Mucosa of descending colon (tissue), 3 donors: ENCODE measurements at regions not wholly inside any gene's neighbourhood (a gene's known extent, or its start where the extent isn't known, plus 50 kb on each side); places are given as distances from the start of the nearest gene placed in this dataset.

ENCODE experiments used
- ATAC-seq: fragments of 200-7000 bp; cut with Tn5 transposase; one replicate; pipeline ENCODE4 v1.9.1; 2020; ENCODE audit warnings: mild to moderate bottlenecking, moderate library complexity
- DNase-seq, 3 donors: peaks; one replicate each; pipeline ENCODE4 v3.0.0-alpha.2; 2020
- H3K36me3 ChIP-seq: fragments of 200-600 bp; one replicate; pipeline ENCODE4 v1.8.0; 2021; ENCODE audit warnings: low read depth, mild to moderate bottlenecking
- H3K4me1 ChIP-seq: fragments of 200-600 bp; one replicate; pipeline ENCODE4 v1.8.0; 2021; ENCODE audit warnings: low read depth, mild to moderate bottlenecking
- H3K4me3 ChIP-seq: fragments of 200-600 bp; one replicate; pipeline ENCODE4 v1.8.0; 2021; ENCODE audit warnings: mild to moderate bottlenecking
- H3K9me3 ChIP-seq: fragments of 200-600 bp; one replicate; pipeline ENCODE4 v1.8.0; 2021; ENCODE audit warnings: mild to moderate bottlenecking
- CTCF ChIP-seq: fragments of 200-600 bp; IDR thresholded peaks from one replicate; pipeline ENCODE4 v1.8.0; 2022; ENCODE audit warnings: antibody characterized with exemption, mild to moderate bottlenecking
- intact Hi-C, 2 donors: fragments of 100-400 bp; cut with DNase I in 1 of 2; cut with micrococcal nuclease in 1 of 2; formaldehyde crosslinking; loops; one replicate each; pipeline versions ENCODE4 v1.11.0 to v1.11.1; 2022; cut with DNase I, micrococcal nuclease
- donor health status: DM: no; HTN: no; CAD: no; lungs with moderate emphysema.
- donor health status: DM: no; HTN: no; CAD: no.
- donor health status: DM: no; HTN: yes; CAD: no.

DNA sequence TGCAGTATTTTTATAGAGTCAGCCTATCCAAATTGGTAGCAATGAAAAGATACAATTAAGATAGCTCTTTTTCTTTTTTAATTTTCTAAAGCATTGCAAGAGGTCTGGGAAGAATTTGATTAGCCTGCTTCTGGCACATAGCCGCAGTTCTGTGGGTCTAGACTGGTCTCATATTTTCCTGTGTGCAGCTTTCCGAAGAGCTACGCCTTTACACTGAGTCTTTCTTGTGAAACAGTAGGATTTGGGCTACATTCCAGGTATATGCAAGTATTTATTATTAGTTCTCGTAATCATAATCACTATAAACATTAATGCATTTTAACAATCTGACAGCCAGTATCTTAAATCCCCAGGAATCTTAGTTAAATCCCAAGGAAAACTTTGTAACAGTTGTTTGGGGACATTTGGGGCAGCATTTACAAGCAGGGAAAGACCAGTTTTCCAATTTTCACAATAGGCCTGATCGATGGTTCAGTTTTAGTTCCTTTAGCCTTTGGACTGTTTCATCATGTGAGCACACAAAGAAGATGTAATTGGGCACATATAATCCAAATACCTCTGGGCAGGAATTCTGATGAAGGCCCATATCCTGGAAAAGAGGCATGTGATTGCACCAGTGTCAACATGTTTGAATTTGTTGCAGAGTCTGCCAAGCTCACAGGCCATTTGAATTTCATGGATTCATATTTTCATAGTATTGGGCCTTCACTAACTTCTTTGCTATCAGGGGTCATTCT lies 287.3 kb downstream of the INHBA start:
- no peaks in the 10 kb centered on the region for H3K4me1 ChIP-seq
- intact Hi-C loops, result no loop called here
- no peaks in the 10 kb centered on the region for H3K9me3 ChIP-seq
- ATAC-seq (no peak), DNase-seq (no peak)
- TF ChIP-seq CTCF, result no peak
- no peaks in the 10 kb centered on the region for H3K36me3 ChIP-seq
- no peak overlapping the region for H3K4me3 ChIP-seq

- no peak overlapping the region for H3K4me3 ChIP-seq
- H3K4me1 ChIP-seq, result no peaks in the 10 kb centered on the region
- no peak for TF ChIP-seq CTCF
- ATAC-seq, result no peak
- no peak for DNase-seq
- intact Hi-C loops, result no loop called here
- H3K9me3 ChIP-seq, result no peaks in the 10 kb centered on the region
- H3K36me3 ChIP-seq, result no peaks in the 10 kb centered on the region
Observed at GRCh38 chr7:41415051-41415450, 287.8 kb downstream of the INHBA start.

GRCh38 chr7:41404375-41405074 lies 298.4 kb downstream of the INHBA start:
- no peak for TF ChIP-seq CTCF
- intact Hi-C loops, result no loop called here
- no peak overlapping the region for H3K4me3 ChIP-seq
- H3K36me3 ChIP-seq, result no peaks in the 10 kb centered on the region
- H3K9me3 ChIP-seq, result no peaks in the 10 kb centered on the region
- no peaks in the 10 kb centered on the region for H3K4me1 ChIP-seq
- ATAC-seq (no peak), DNase-seq (no peak)

DNA sequence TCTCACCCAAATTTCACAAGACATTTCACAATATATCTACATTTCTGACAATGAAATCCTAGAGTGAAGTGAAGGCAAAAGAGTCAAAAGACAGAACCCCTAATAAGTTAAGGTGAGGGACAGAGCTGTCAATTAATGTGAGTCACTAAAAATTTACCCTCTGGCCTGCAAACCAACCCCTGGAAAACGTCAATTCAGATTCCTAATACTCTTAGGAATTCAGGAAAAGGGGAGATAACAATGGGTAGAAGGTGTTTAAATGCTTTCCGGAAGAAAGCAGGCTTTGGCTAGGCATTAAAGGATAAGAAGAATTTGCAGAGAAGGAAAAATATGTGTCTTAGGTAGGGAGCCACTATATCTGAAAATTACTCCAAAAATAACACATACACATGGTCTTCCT lies 299.6 kb downstream of the INHBA start:
- H3K4me1 ChIP-seq, result no peaks in the 10 kb centered on the region
- H3K9me3 ChIP-seq, result no peaks in the 10 kb centered on the region
- ATAC-seq (no peak), DNase-seq (no peak)
- no peak overlapping the region for H3K4me3 ChIP-seq
- H3K36me3 ChIP-seq, result no peaks in the 10 kb centered on the region
- no peak for TF ChIP-seq CTCF
- intact Hi-C loops, result no loop called here

DNA sequence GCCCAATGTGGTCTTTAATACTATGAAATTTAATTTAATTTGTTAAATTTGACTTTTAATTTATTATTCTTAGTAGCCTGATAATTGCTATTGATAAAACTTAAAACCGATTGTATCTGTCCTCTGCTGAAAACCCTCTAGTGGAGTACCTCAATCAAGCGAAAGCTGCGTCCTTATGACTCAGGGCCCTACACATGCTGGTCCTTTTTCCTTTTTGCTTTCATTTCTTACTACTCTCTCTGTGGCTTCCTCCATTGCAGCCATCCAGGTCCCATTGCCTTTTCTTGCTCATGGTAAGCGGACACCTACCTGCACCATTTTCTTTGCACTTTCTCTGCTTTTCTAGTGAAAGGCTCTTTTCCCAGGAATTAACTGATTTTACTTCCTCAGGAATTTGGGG lies 301.1 kb downstream of the INHBA start:
- TF ChIP-seq CTCF, result no peak
- no peak for ATAC-seq
- intact Hi-C loops, result no loop called here

More for the DNA sequence above, 301.1 kb downstream of the INHBA start:
- H3K9me3 ChIP-seq, result no peaks in the 10 kb centered on the region
- H3K4me3 ChIP-seq, result no peak overlapping the region
- no peaks in the 10 kb centered on the region for H3K4me1 ChIP-seq
- H3K36me3 ChIP-seq, result no peaks in the 10 kb centered on the region
- no peak for DNase-seq
